K562 (cell line): ENCODE measurements at regions not wholly inside any gene's neighbourhood (a gene's known extent, or its start where the extent isn't known, plus 50 kb on each side); places are given as distances from the start of the nearest gene placed in this dataset.

Experiments
- ATAC-seq: fragments of 200-7000 bp; cut with Tn5 transposase; 3 replicates; pipeline ENCODE4 v1.9.1; 2020; ENCODE audit warnings: moderate library complexity
- BruUV-seq: library from RNA; stranded (reverse); fragments of 400-500 nt; replicated peaks from 2 replicates; lab custom pipeline; 2021; lab: Mats Ljungman, UMichigan
- CTCF ChIA-PET: fragments of 300-600 bp; formaldehyde crosslinking; extraction: SDS; loops from one replicate; lab custom pipeline; 2021; ENCODE audit warnings: low intra/inter-chr PET ratio; lab: Yijun Ruan, JAX
- POLR2A ChIA-PET: fragments of 300-600, 350-650 bp; sonication (Branson Sonifier 250); formaldehyde crosslinking; extraction: SDS; loops from one replicate; lab custom pipeline; 2021; ENCODE audit warnings: antibody characterized with exemption, inconsistent platforms; lab: Yijun Ruan, JAX
- DNase-seq, 4 experiments: peaks; one replicate each; pipeline versions ENCODE4 v3.0.0 to v3.0.0-alpha.2; 2011 to 2018; ENCODE audit warnings: low spot score in 3 of 4, mixed read lengths in 3 of 4; ENCODE audit errors: extremely low read depth in 1 of 4
- FAIRE-seq: peaks from 2 replicates; lab custom pipeline; 2011; peaks lifted over from hg19 to GRCh38; lab: Jason Lieb, UNC
- H2AFZ ChIP-seq: 2 replicates; pipeline ENCODE4 v1.6.0; 2011; ENCODE audit warnings: low read depth, low read length, control low read depth, inconsistent platforms
- H3K27ac ChIP-seq: fragments of 200-600 bp; 3 replicates; pipeline ENCODE4 v1.8.0; 2011; ENCODE audit warnings: low read depth, mild to moderate bottlenecking, control low read depth, inconsistent platforms, low read length, moderate library complexity, mixed read lengths; ENCODE audit errors: extremely low read depth
- H3K27me3 ChIP-seq, 2 experiments: fragments of 300-600 bp in 1 of 2; 2 replicates in 1 of 2; 3 replicates in 1 of 2; pipeline versions ENCODE4 v1.6.0 to v1.8.0; 2011; ENCODE audit warnings: inconsistent platforms in 2 of 2, low read length in 2 of 2, mild to moderate bottlenecking in 1 of 2, mixed read lengths in 1 of 2, moderate library complexity in 1 of 2; ENCODE audit not compliant: control insufficient read depth in 2 of 2, insufficient read depth in 2 of 2
- H3K36me3 ChIP-seq: fragments of 300-600 bp; 3 replicates; pipeline ENCODE4 v1.8.0; 2011; ENCODE audit warnings: mild to moderate bottlenecking, low read length, inconsistent platforms; ENCODE audit not compliant: control insufficient read depth, insufficient read depth
- H3K4me1 ChIP-seq, 2 experiments: fragments of 200-600 bp in 1 of 2; replicated peaks in 1 of 2; 2 replicates in 1 of 2; 3 replicates in 1 of 2; pipeline versions ENCODE4 v1.5.1 to v1.8.0; 2011; ENCODE audit warnings: inconsistent platforms in 2 of 2, low read length in 2 of 2, mild to moderate bottlenecking in 1 of 2, mixed read lengths in 1 of 2, moderate library complexity in 1 of 2; ENCODE audit not compliant: control insufficient read depth in 2 of 2, insufficient read depth in 2 of 2
- H3K4me2 ChIP-seq: 2 replicates; pipeline ENCODE4 v1.6.1; 2011; ENCODE audit warnings: low read length, control low read depth, inconsistent platforms, mixed read lengths; ENCODE audit not compliant: insufficient read depth
- H3K4me3 ChIP-seq: fragments of 200-600 bp; sonication (generic), shearing (Covaris generic); 2 replicates; pipeline ENCODE4 v1.5.1; 2016; ENCODE audit warnings: control low read depth, inconsistent platforms
- H3K79me2 ChIP-seq: fragments of 200-600 bp; 3 replicates; pipeline ENCODE4 v1.8.0; 2011; ENCODE audit warnings: low read length, inconsistent platforms; ENCODE audit not compliant: control insufficient read depth, insufficient read depth
- H3K9ac ChIP-seq, 2 experiments: 2 replicates each; pipeline versions ENCODE4 v1.6.0 to v1.6.1; 2011; ENCODE audit warnings: low read depth in 2 of 2, low read length in 2 of 2, control low read depth in 1 of 2, inconsistent platforms in 1 of 2, mild to moderate bottlenecking in 1 of 2, mixed read lengths in 1 of 2; ENCODE audit not compliant: insufficient read depth in 1 of 2
- H3K9me1 ChIP-seq: one replicate; pipeline ENCODE4 v1.6.0; 2011; ENCODE audit warnings: inconsistent platforms, mild to moderate bottlenecking, low read length, moderate library complexity; ENCODE audit not compliant: control insufficient read depth, insufficient read depth
- H3K9me3 ChIP-seq: replicated peaks from 2 replicates; pipeline ENCODE4 v1.5.1; 2011; ENCODE audit warnings: low read depth, low read length, inconsistent platforms; ENCODE audit not compliant: control insufficient read depth, insufficient read depth
- H4K20me1 ChIP-seq: replicated peaks from 2 replicates; pipeline ENCODE4 v1.6.1; 2011; ENCODE audit warnings: low read length, inconsistent platforms, mixed read lengths; ENCODE audit not compliant: control insufficient read depth, insufficient read depth
- C11orf30 ChIP-seq: fragments of 450-650 bp; IDR thresholded peaks from 2 replicates; pipeline ENCODE4 v1.6.1; 2016; ENCODE audit warnings: low read depth, mild to moderate bottlenecking
- MAFF ChIP-seq: IDR thresholded peaks from 2 replicates; pipeline ENCODE4 v1.6.1; 2012; ENCODE audit warnings: low read length, improper control_type of control experiment
- MAFG ChIP-seq: fragments of 450-650 bp; conservative IDR thresholded peaks from 2 replicates; pipeline ENCODE4 v1.6.1; 2016; ENCODE audit warnings: missing genetic modification characterization, missing compliant biosample characterization
- MAFK ChIP-seq: IDR thresholded peaks from 2 replicates; pipeline ENCODE4 v1.6.1; 2011; ENCODE audit warnings: low read length, improper control_type of control experiment
- NFE2 ChIP-seq: IDR thresholded peaks from 2 replicates; pipeline ENCODE4 v1.6.1; 2014; ENCODE audit warnings: antibody characterized with exemption, low read depth
- RBM39 ChIP-seq: fragments of 200-400 bp; formaldehyde crosslinking; optimal IDR thresholded peaks from 2 replicates; pipeline ENCODE3; 2018; ENCODE audit warnings: low read depth, low read length
- RHOXF2B ChIP-seq: fragments of 250-450 bp; sonication (Bioruptor Pico); conservative IDR thresholded peaks from 2 replicates; pipeline ENCODE4 v1.5.1; 2021
- ZBTB1 ChIP-seq: sonication (generic); formaldehyde crosslinking; IDR thresholded peaks from 2 replicates; pipeline ENCODE4 v1.8.1; 2023; ENCODE audit warnings: missing genetic modification reagents, low read depth, mild to moderate bottlenecking, borderline replicate concordance
- ZFPM2 ChIP-seq: fragments of 250-450 bp; sonication (Bioruptor Pico); IDR thresholded peaks from 2 replicates; pipeline ENCODE4 v1.5.1; 2022; ENCODE audit warnings: mild to moderate bottlenecking
- ZNF316 ChIP-seq: fragments of 450-650 bp; IDR thresholded peaks from 2 replicates; pipeline ENCODE4 v1.6.1; 2016
- ZNF764 ChIP-seq: fragments of 250-450 bp; sonication (Bioruptor Pico); IDR thresholded peaks from 2 replicates; pipeline ENCODE4 v1.4.0; 2020; ENCODE audit warnings: low read depth, mild to moderate bottlenecking, moderate library complexity
- WGBS: fragments of 100-300 bp; shearing (Covaris generic); methylation state at CpG from one replicate; pipeline ENCODE4 v1.1.6; 2016; ENCODE audit warnings: low coverage, mixed read lengths; ENCODE audit not compliant: insufficient coverage; ENCODE audit errors: missing lambda C conversion rate; 5-methylcytosine and 5-hydroxymethylcytosine counted together
- in situ Hi-C: fragments of 300-500 bp; cut with MboI; formaldehyde crosslinking; loops from 4 replicates; pipeline ENCODE4 v1.15.0; 2018; ENCODE audit warnings: inconsistent platforms, mixed read lengths
- intact Hi-C: fragments of 100-400 bp; cut with micrococcal nuclease; formaldehyde crosslinking; loops from 2 replicates; pipeline ENCODE4 v1.14.2; 2022
- TF ChIP-seq, protein P1 (sequence below), 3 experiments: fragments of 200-800 bp in 1 of 3; sonication (Bioruptor generic) in 1 of 3; sonication (generic) in 1 of 3; formaldehyde crosslinking in 1 of 3; IDR thresholded peaks; 2 replicates each; pipeline versions ENCODE4 v1.6.1 to v1.8.0; 2016 to 2022; ENCODE audit warnings: mild to moderate bottlenecking in 2 of 3, missing compliant biosample characterization in 2 of 3, missing genetic modification characterization in 2 of 3, missing genetic modification reagents in 1 of 3

DNA sequence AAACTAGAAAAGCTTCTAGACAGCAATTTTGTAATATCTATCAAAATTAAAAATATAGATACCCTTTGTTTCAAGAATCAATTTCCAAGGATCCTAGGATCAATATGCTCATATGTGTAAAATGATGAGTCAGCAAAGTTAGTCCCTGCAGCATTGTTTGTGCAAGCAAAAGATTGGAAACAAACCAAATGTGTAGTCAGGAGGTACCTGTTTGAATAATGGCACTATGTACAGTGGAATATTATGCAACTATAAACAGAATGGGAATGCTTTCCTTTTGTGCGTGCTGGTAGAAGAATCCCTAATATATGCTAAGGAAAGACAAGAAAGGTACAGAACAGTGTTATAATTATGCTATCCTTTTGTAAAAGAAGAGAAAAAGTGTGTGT is 58.5 kb upstream of the PJA2 start:
- FAIRE-seq = no peak
- CTCF ChIA-PET = no interaction called here
- no peak overlapping the region for H3K4me2 ChIP-seq

More for the DNA sequence above, 58.5 kb upstream of the PJA2 start:
- in situ Hi-C loops = no loop called here
- peaks cover 0 to 5% of the 10 kb centered on the region in 2 experiments; a peak in 1 of 5 replicates for H3K4me1 ChIP-seq
- TF ChIP-seq NFE2 (peak; percentile 14; the same call in 1 of the 2 replicates), C11orf30 (peak; percentile 91), ZFPM2 (CRISPR knock-in tag) (0 out of 2 replicates have a peak, but pooled peaks have one; percentile 55), MAFF (peak; percentile 99), ZBTB1 (CRISPR knock-in tag) (no peak), ZNF316 (peak; percentile 96), RHOXF2B (no peak), ZNF764 (CRISPR knock-in tag) (no peak), RBM39 (no peak), MAFG (tag) (peak; percentile 93), MAFK (peak; percentile 100)
- TF ChIP-seq, protein P1, sequence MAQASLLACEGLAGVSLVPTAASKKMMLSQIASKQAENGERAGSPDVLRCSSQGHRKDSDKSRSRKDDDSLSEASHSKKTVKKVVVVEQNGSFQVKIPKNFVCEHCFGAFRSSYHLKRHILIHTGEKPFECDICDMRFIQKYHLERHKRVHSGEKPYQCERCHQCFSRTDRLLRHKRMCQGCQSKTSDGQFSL (CRISPR knock-in tag; IDR thresholded peaks at IDR 0.05) = no peak
- TF ChIP-seq, protein P1 (tag; IDR thresholded peaks at IDR 0.05) = no peak
- H3K79me2 ChIP-seq = no peaks in the 10 kb centered on the region
- peaks cover 0 to 3% of the 10 kb centered on the region in 2 experiments; a peak in 1 of 5 replicates for H3K27me3 ChIP-seq
- no peaks in the 10 kb centered on the region for H4K20me1 ChIP-seq
- BruUV-seq = no TSS peak
- WGBS = 100% methylated on average over 1 of the region's 1 CpG
- intact Hi-C loops = loop anchor here (2.0 to 5.0 kb wide), 3 partner anchors 546 to 826 kb away; no protein-coding TSS in a partner anchor
- no peak overlapping the region for H2AFZ ChIP-seq
- ATAC-seq (no peak), DNase-seq (no peak)
- no peaks in the 10 kb centered on the region for H3K9me3 ChIP-seq
- H3K9me1 ChIP-seq = no peaks in the 10 kb centered on the region
- H3K36me3 ChIP-seq = no peaks in the 10 kb centered on the region
- H3K4me3 ChIP-seq = no peak overlapping the region
- no peak overlapping the region for H3K27ac ChIP-seq
- POLR2A ChIA-PET = no interaction called here
- H3K9ac ChIP-seq = no peak overlapping the region
